ENCODE measurements at regions not wholly inside any gene's neighbourhood (a gene's known extent, or its start where the extent isn't known, plus 50 kb on each side); places are given as distances from the start of the nearest gene placed in this dataset.

DNA sequence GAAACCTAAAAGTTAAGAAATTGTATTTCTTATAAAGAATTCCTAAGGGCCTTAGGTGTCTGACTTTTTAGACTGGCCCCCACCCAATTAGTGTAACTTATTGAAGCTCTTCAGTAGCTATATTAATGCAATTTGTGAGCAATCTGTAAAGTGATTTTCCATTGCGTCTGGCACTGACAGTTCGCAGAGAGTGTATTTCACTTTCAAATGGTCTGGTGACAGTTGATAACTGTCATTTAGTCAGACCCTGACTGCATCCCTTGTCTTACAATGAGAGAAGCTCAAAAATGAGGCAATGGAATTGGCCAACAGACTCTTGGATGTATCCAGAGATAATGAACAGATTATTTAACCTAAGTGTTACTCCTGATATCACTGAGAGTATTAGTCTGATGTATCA lies 351.8 kb downstream of the FRK start:
- no peak overlapping the region for H3K4me3 Mint-ChIP-seq (ENCODE audit: low read depth, unreplicated experiment)

GRCh38 chr6:115706981-115707380 lies 353.7 kb downstream of the FRK start:
- intact Hi-C loops (cut with micrococcal nuclease; ENCODE audit: unreplicated experiment), result no loop called here
- no TSS peak for BruUV-seq (replicated peaks)
- CTCF ChIA-PET, result no interaction called here
- H3K4me3 Mint-ChIP-seq (ENCODE audit: low read depth, unreplicated experiment), result no peak overlapping the region
- no peaks in the 10 kb centered on the region for H3K4me1 Mint-ChIP-seq (ENCODE audit: low read depth, unreplicated experiment)
- H3K27ac Mint-ChIP-seq (ENCODE audit: unreplicated experiment), result no peak overlapping the region
- TF ChIP-seq CTCF (IDR thresholded peaks at IDR 0.05; ENCODE audit: unreplicated experiment), result no peak
- no peaks in the 10 kb centered on the region for H3K27me3 Mint-ChIP-seq (ENCODE audit: unreplicated experiment)
- H3K36me3 Mint-ChIP-seq (ENCODE audit: insufficient read depth, unreplicated experiment), result no peaks in the 10 kb centered on the region
- H3K9me3 Mint-ChIP-seq (ENCODE audit: low read depth, unreplicated experiment), result peaks cover 6% of the 10 kb centered on the region
- no peak for DNase-seq

More for the DNA sequence above, 351.8 kb downstream of the FRK start:
- DNase-seq, result no peak
- no peaks in the 10 kb centered on the region for H3K9me3 Mint-ChIP-seq (ENCODE audit: low read depth, unreplicated experiment)
- CTCF ChIA-PET, result no interaction called here
- H3K27me3 Mint-ChIP-seq (ENCODE audit: unreplicated experiment), result no peaks in the 10 kb centered on the region
- no peaks in the 10 kb centered on the region for H3K36me3 Mint-ChIP-seq (ENCODE audit: insufficient read depth, unreplicated experiment)
- no peak for TF ChIP-seq CTCF (IDR thresholded peaks at IDR 0.05; ENCODE audit: unreplicated experiment)
- BruUV-seq (replicated peaks), result no TSS peak
- intact Hi-C loops (cut with micrococcal nuclease; ENCODE audit: unreplicated experiment), result no loop called here
- H3K4me1 Mint-ChIP-seq (ENCODE audit: low read depth, unreplicated experiment), result no peaks in the 10 kb centered on the region
- no peak overlapping the region for H3K27ac Mint-ChIP-seq (ENCODE audit: unreplicated experiment)

DNA sequence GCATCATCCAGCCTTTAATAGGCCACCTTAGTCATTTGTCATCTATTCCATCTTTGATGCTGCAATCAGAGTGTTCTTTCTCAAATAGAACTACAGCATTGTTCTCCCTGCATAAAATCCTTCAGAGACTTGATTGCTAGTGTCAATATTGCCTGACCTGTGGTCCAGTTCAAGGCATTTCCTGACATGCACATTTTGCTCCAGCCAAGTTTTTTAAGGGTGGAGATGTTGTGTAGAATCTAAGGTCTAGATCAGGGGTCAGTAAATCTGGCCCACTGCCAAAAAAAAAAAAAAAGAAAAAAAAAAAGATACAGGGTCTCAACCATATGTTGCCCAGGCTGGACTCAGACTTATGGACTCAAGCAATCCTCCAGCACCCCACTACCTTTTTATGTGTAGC lies 354.4 kb downstream of the FRK start:
- no peaks in the 10 kb centered on the region for H3K36me3 Mint-ChIP-seq (ENCODE audit: insufficient read depth, unreplicated experiment)
- H3K4me3 Mint-ChIP-seq (ENCODE audit: low read depth, unreplicated experiment), result no peak overlapping the region
- no peak overlapping the region for H3K27ac Mint-ChIP-seq (ENCODE audit: unreplicated experiment)
- CTCF ChIA-PET, result no interaction called here
- no peaks in the 10 kb centered on the region for H3K27me3 Mint-ChIP-seq (ENCODE audit: unreplicated experiment)
- no peak for DNase-seq
- no TSS peak for BruUV-seq (replicated peaks)
- H3K9me3 Mint-ChIP-seq (ENCODE audit: low read depth, unreplicated experiment), result peaks cover 11% of the 10 kb centered on the region
- intact Hi-C loops (cut with micrococcal nuclease; ENCODE audit: unreplicated experiment), result no loop called here
- no peaks in the 10 kb centered on the region for H3K4me1 Mint-ChIP-seq (ENCODE audit: low read depth, unreplicated experiment)
- no peak for TF ChIP-seq CTCF (IDR thresholded peaks at IDR 0.05; ENCODE audit: unreplicated experiment)

DNA sequence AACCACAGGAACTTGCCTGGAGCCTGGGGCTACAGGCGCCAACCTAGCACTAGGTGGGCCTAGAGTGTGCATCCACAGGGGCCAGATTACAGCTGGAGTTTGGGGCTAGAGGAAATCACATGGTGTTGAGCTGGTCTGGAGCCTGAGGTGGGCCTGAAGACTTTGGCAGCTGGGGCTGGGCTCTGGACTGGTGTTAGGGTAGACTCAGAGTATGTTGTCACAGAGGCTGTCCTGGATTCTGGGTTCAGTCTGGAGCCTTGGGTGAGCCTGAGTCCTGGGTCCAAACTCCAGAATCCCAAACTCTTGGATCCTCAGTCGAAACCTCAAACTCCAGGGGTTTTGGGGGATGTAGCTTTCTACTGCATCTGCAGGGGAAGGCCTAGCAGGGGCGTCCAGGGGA lies 356.7 kb downstream of the FRK start:
- H3K9me3 Mint-ChIP-seq (ENCODE audit: low read depth, unreplicated experiment), result peaks cover 11% of the 10 kb centered on the region
- BruUV-seq (replicated peaks), result no TSS peak
- H3K27me3 Mint-ChIP-seq (ENCODE audit: unreplicated experiment), result no peaks in the 10 kb centered on the region
- DNase-seq, result no peak
- H3K36me3 Mint-ChIP-seq (ENCODE audit: insufficient read depth, unreplicated experiment), result no peaks in the 10 kb centered on the region
- intact Hi-C loops (cut with micrococcal nuclease; ENCODE audit: unreplicated experiment), result no loop called here
- CTCF ChIA-PET, result no interaction called here
- TF ChIP-seq CTCF (IDR thresholded peaks at IDR 0.05; ENCODE audit: unreplicated experiment), result no peak
- no peaks in the 10 kb centered on the region for H3K4me1 Mint-ChIP-seq (ENCODE audit: low read depth, unreplicated experiment)
- no peak overlapping the region for H3K4me3 Mint-ChIP-seq (ENCODE audit: low read depth, unreplicated experiment)
- no peak overlapping the region for H3K27ac Mint-ChIP-seq (ENCODE audit: unreplicated experiment)

- no peak overlapping the region for H3K27ac Mint-ChIP-seq (ENCODE audit: unreplicated experiment)
- H3K4me1 Mint-ChIP-seq (ENCODE audit: low read depth, unreplicated experiment), result no peaks in the 10 kb centered on the region
- no peak for TF ChIP-seq CTCF (IDR thresholded peaks at IDR 0.05; ENCODE audit: unreplicated experiment)
- no peak overlapping the region for H3K4me3 Mint-ChIP-seq (ENCODE audit: low read depth, unreplicated experiment)
- intact Hi-C loops (cut with micrococcal nuclease; ENCODE audit: unreplicated experiment), result no loop called here
- no peaks in the 10 kb centered on the region for H3K9me3 Mint-ChIP-seq (ENCODE audit: low read depth, unreplicated experiment)
- no peak for DNase-seq
- H3K27me3 Mint-ChIP-seq (ENCODE audit: unreplicated experiment), result no peaks in the 10 kb centered on the region
- no TSS peak for BruUV-seq (replicated peaks)
- no peaks in the 10 kb centered on the region for H3K36me3 Mint-ChIP-seq (ENCODE audit: insufficient read depth, unreplicated experiment)
- CTCF ChIA-PET, result interaction anchor here (0.7 kb wide), 1 partner anchor 1327 kb away, joined by 3 read pairs; no protein-coding TSS in a partner anchor
Measured at GRCh38 chr6:115691433-115691832, 369.3 kb downstream of the FRK start.

All from Calu3 (cell line).